ENCODE measurements at regions not wholly inside any gene's neighbourhood (a gene's known extent, or its start where the extent isn't known, plus 50 kb on each side); places are given as distances from the start of the nearest gene placed in this dataset.

- Histone ChIP-seq H3K9ac (ENCODE audit: low read depth in 1 of 2, low read length in 2 of 2) (no peak overlapping the region), H3K9me3 (ENCODE audit: control insufficient read depth in 1 of 2, low read length in 2 of 2) (no peaks in the 10 kb centered on the region), H3K4me3 (ENCODE audit: low read depth in 1 of 2, low read length in 2 of 2) (no peak overlapping the region), H3K27me3 (ENCODE audit: control insufficient read depth in 1 of 2, insufficient read depth in 2 of 2, low read length in 2 of 2) (no peaks in the 10 kb centered on the region), H3K4me1 (ENCODE audit: control insufficient read depth in 1 of 2, insufficient read depth in 2 of 2, low read length in 2 of 2) (no peaks in the 10 kb centered on the region), H3K36me3 (ENCODE audit: control insufficient read depth in 1 of 2, insufficient read depth in 2 of 2, low read length in 2 of 2) (no peaks in the 10 kb centered on the region), H3K27ac (ENCODE audit: low read depth, low read length) (no peak overlapping the region)
Measured at GRCh38 chr4:138689593-138689992, 326.0 kb upstream of the NOCT start.

GRCh38 chr4:138689187-138689586 is 326.4 kb upstream of the NOCT start:
- Histone ChIP-seq H3K9me3 (ENCODE audit: control insufficient read depth in 1 of 2, low read length in 2 of 2) (no peaks in the 10 kb centered on the region), H3K27me3 (ENCODE audit: control insufficient read depth in 1 of 2, insufficient read depth in 2 of 2, low read length in 2 of 2) (no peaks in the 10 kb centered on the region), H3K27ac (ENCODE audit: low read depth, low read length) (no peak overlapping the region), H3K36me3 (ENCODE audit: control insufficient read depth in 1 of 2, insufficient read depth in 2 of 2, low read length in 2 of 2) (no peaks in the 10 kb centered on the region), H3K4me3 (ENCODE audit: low read depth in 1 of 2, low read length in 2 of 2) (no peak overlapping the region), H3K4me1 (ENCODE audit: control insufficient read depth in 1 of 2, insufficient read depth in 2 of 2, low read length in 2 of 2) (no peaks in the 10 kb centered on the region), H3K9ac (ENCODE audit: low read depth in 1 of 2, low read length in 2 of 2) (no peak overlapping the region)

- H3K9me3 ChIP-seq (ENCODE audit: control insufficient read depth in 1 of 2, low read length in 2 of 2) = no peaks in the 10 kb centered on the region
Measured at GRCh38 chr4:138688408-138689085, 327.0 kb upstream of the NOCT start.

GRCh38 chr4:138686106-138686835 is 329.3 kb upstream of the NOCT start:
- Histone ChIP-seq H3K27me3 (ENCODE audit: control insufficient read depth in 1 of 2, insufficient read depth in 2 of 2, low read length in 2 of 2) (no peaks in the 10 kb centered on the region), H3K36me3 (ENCODE audit: control insufficient read depth in 1 of 2, insufficient read depth in 2 of 2, low read length in 2 of 2) (no peaks in the 10 kb centered on the region), H3K27ac (ENCODE audit: low read depth, low read length) (no peak overlapping the region), H3K9ac (ENCODE audit: low read depth in 1 of 2, low read length in 2 of 2) (no peak overlapping the region), H3K4me1 (ENCODE audit: control insufficient read depth in 1 of 2, insufficient read depth in 2 of 2, low read length in 2 of 2) (no peaks in the 10 kb centered on the region), H3K4me3 (ENCODE audit: low read depth in 1 of 2, low read length in 2 of 2) (no peak overlapping the region), H3K9me3 (ENCODE audit: control insufficient read depth in 1 of 2, low read length in 2 of 2) (no peaks in the 10 kb centered on the region)

More at GRCh38 chr4:138688408-138689085, 327.0 kb upstream of the NOCT start:
- no peak overlapping the region for H3K4me3 ChIP-seq (ENCODE audit: low read depth in 1 of 2, low read length in 2 of 2)
- no peaks in the 10 kb centered on the region for H3K4me1 ChIP-seq (ENCODE audit: control insufficient read depth in 1 of 2, insufficient read depth in 2 of 2, low read length in 2 of 2)
- no peaks in the 10 kb centered on the region for H3K36me3 ChIP-seq (ENCODE audit: control insufficient read depth in 1 of 2, insufficient read depth in 2 of 2, low read length in 2 of 2)
- no peaks in the 10 kb centered on the region for H3K27me3 ChIP-seq (ENCODE audit: control insufficient read depth in 1 of 2, insufficient read depth in 2 of 2, low read length in 2 of 2)
- H3K9ac ChIP-seq (ENCODE audit: low read depth in 1 of 2, low read length in 2 of 2) = no peak overlapping the region
- no peak overlapping the region for H3K27ac ChIP-seq (ENCODE audit: low read depth, low read length)

- Histone ChIP-seq H3K27me3 (ENCODE audit: control insufficient read depth in 1 of 2, insufficient read depth in 2 of 2, low read length in 2 of 2) (no peaks in the 10 kb centered on the region), H3K27ac (ENCODE audit: low read depth, low read length) (no peak overlapping the region), H3K4me3 (ENCODE audit: low read depth in 1 of 2, low read length in 2 of 2) (no peak overlapping the region), H3K4me1 (ENCODE audit: control insufficient read depth in 1 of 2, insufficient read depth in 2 of 2, low read length in 2 of 2) (no peaks in the 10 kb centered on the region), H3K36me3 (ENCODE audit: control insufficient read depth in 1 of 2, insufficient read depth in 2 of 2, low read length in 2 of 2) (no peaks in the 10 kb centered on the region), H3K9me3 (ENCODE audit: control insufficient read depth in 1 of 2, low read length in 2 of 2) (no peaks in the 10 kb centered on the region), H3K9ac (ENCODE audit: low read depth in 1 of 2, low read length in 2 of 2) (no peak overlapping the region)
Measured at GRCh38 chr4:138685316-138685715, 330.3 kb upstream of the NOCT start.

GRCh38 chr4:138680989-138681604 is 334.5 kb upstream of the NOCT start:
- no peaks in the 10 kb centered on the region for H3K9me3 ChIP-seq (ENCODE audit: control insufficient read depth in 1 of 2, low read length in 2 of 2)
- no peak overlapping the region for H3K9ac ChIP-seq (ENCODE audit: low read depth in 1 of 2, low read length in 2 of 2)
- H3K27ac ChIP-seq (ENCODE audit: low read depth, low read length) = no peak overlapping the region
- no peaks in the 10 kb centered on the region for H3K27me3 ChIP-seq (ENCODE audit: control insufficient read depth in 1 of 2, insufficient read depth in 2 of 2, low read length in 2 of 2)
- H3K36me3 ChIP-seq (ENCODE audit: control insufficient read depth in 1 of 2, insufficient read depth in 2 of 2, low read length in 2 of 2) = no peaks in the 10 kb centered on the region
- H3K4me1 ChIP-seq (ENCODE audit: control insufficient read depth in 1 of 2, insufficient read depth in 2 of 2, low read length in 2 of 2) = no peaks in the 10 kb centered on the region
- H3K4me3 ChIP-seq (ENCODE audit: low read depth in 1 of 2, low read length in 2 of 2) = no peak overlapping the region

GRCh38 chr4:138680256-138680655 is 335.3 kb upstream of the NOCT start:
- Histone ChIP-seq H3K27ac (ENCODE audit: low read depth, low read length) (no peak overlapping the region), H3K36me3 (ENCODE audit: control insufficient read depth in 1 of 2, insufficient read depth in 2 of 2, low read length in 2 of 2) (no peaks in the 10 kb centered on the region), H3K4me3 (ENCODE audit: low read depth in 1 of 2, low read length in 2 of 2) (no peak overlapping the region), H3K9ac (ENCODE audit: low read depth in 1 of 2, low read length in 2 of 2) (no peak overlapping the region), H3K4me1 (ENCODE audit: control insufficient read depth in 1 of 2, insufficient read depth in 2 of 2, low read length in 2 of 2) (no peaks in the 10 kb centered on the region), H3K27me3 (ENCODE audit: control insufficient read depth in 1 of 2, insufficient read depth in 2 of 2, low read length in 2 of 2) (no peaks in the 10 kb centered on the region), H3K9me3 (ENCODE audit: control insufficient read depth in 1 of 2, low read length in 2 of 2) (no peaks in the 10 kb centered on the region)

- no peak overlapping the region for H3K27ac ChIP-seq (ENCODE audit: low read depth, low read length)
- no peak overlapping the region for H3K4me3 ChIP-seq (ENCODE audit: low read depth in 1 of 2, low read length in 2 of 2)
- no peaks in the 10 kb centered on the region for H3K9me3 ChIP-seq (ENCODE audit: control insufficient read depth in 1 of 2, low read length in 2 of 2)
- no peaks in the 10 kb centered on the region for H3K4me1 ChIP-seq (ENCODE audit: control insufficient read depth in 1 of 2, insufficient read depth in 2 of 2, low read length in 2 of 2)
- no peaks in the 10 kb centered on the region for H3K36me3 ChIP-seq (ENCODE audit: control insufficient read depth in 1 of 2, insufficient read depth in 2 of 2, low read length in 2 of 2)
- H3K9ac ChIP-seq (ENCODE audit: low read depth in 1 of 2, low read length in 2 of 2) = no peak overlapping the region
- H3K27me3 ChIP-seq (ENCODE audit: control insufficient read depth in 1 of 2, insufficient read depth in 2 of 2, low read length in 2 of 2) = no peaks in the 10 kb centered on the region
Measured at GRCh38 chr4:138678985-138679746, 336.4 kb upstream of the NOCT start.

GRCh38 chr4:138677748-138678147 is 337.8 kb upstream of the NOCT start:
- Histone ChIP-seq H3K9ac (ENCODE audit: low read depth in 1 of 2, low read length in 2 of 2) (no peak overlapping the region), H3K27ac (ENCODE audit: low read depth, low read length) (no peak overlapping the region), H3K36me3 (ENCODE audit: control insufficient read depth in 1 of 2, insufficient read depth in 2 of 2, low read length in 2 of 2) (no peaks in the 10 kb centered on the region), H3K27me3 (ENCODE audit: control insufficient read depth in 1 of 2, insufficient read depth in 2 of 2, low read length in 2 of 2) (no peaks in the 10 kb centered on the region), H3K4me1 (ENCODE audit: control insufficient read depth in 1 of 2, insufficient read depth in 2 of 2, low read length in 2 of 2) (no peaks in the 10 kb centered on the region), H3K9me3 (ENCODE audit: control insufficient read depth in 1 of 2, low read length in 2 of 2) (no peaks in the 10 kb centered on the region), H3K4me3 (ENCODE audit: low read depth in 1 of 2, low read length in 2 of 2) (no peak overlapping the region)

- H3K27ac ChIP-seq (ENCODE audit: low read depth, low read length) = no peak overlapping the region
- no peak overlapping the region for H3K9ac ChIP-seq (ENCODE audit: low read depth in 1 of 2, low read length in 2 of 2)
- H3K36me3 ChIP-seq (ENCODE audit: control insufficient read depth in 1 of 2, insufficient read depth in 2 of 2, low read length in 2 of 2) = no peaks in the 10 kb centered on the region
- H3K4me1 ChIP-seq (ENCODE audit: control insufficient read depth in 1 of 2, insufficient read depth in 2 of 2, low read length in 2 of 2) = no peaks in the 10 kb centered on the region
- no peak overlapping the region for H3K4me3 ChIP-seq (ENCODE audit: low read depth in 1 of 2, low read length in 2 of 2)
- no peaks in the 10 kb centered on the region for H3K9me3 ChIP-seq (ENCODE audit: control insufficient read depth in 1 of 2, low read length in 2 of 2)
- H3K27me3 ChIP-seq (ENCODE audit: control insufficient read depth in 1 of 2, insufficient read depth in 2 of 2, low read length in 2 of 2) = no peaks in the 10 kb centered on the region
Measured at GRCh38 chr4:138677212-138677611, 338.4 kb upstream of the NOCT start.

Data from duodenal mucosa (tissue), 2 donors.